ENCODE measurements at regions not wholly inside any gene's neighbourhood (a gene's known extent, or its start where the extent isn't known, plus 50 kb on each side); places are given as distances from the start of the nearest gene placed in this dataset.

GRCh38 chr6:130276507-130276906, 53.8 kb upstream of the SAMD3 start:
- Histone ChIP-seq H3K4me3 (replicated peaks in 1 of 2; ENCODE audit: low read depth in 1 of 2, low read length in 2 of 2) (no peak overlapping the region), H3K4me2 (ENCODE audit: low read length) (no peak overlapping the region), H3K36me3 (ENCODE audit: control insufficient read depth in 1 of 2, insufficient read depth in 2 of 2, low read length in 2 of 2) (no peaks in the 10 kb centered on the region), H3K27ac (ENCODE audit: low read depth, low read length) (no peak overlapping the region), H3K9ac (ENCODE audit: low read length) (no peak overlapping the region), H3K9me3 (ENCODE audit: control insufficient read depth in 1 of 2, insufficient read depth in 1 of 2, low read depth in 1 of 2, low read length in 2 of 2) (peaks cover 4 to 20% of the 10 kb centered on the region in 2 experiments; a peak in 2 of 4 replicates), H3K79me2 (ENCODE audit: insufficient read depth, low read length) (no peaks in the 10 kb centered on the region), H3K9me2 (ENCODE audit: insufficient read depth) (no peaks in the 10 kb centered on the region), H2AFZ (ENCODE audit: low read depth, low read length, poor library complexity, severe bottlenecking) (no peak overlapping the region), H3K27me3 (ENCODE audit: insufficient read depth, low read length) (no peaks in the 10 kb centered on the region), H3K4me1 (ENCODE audit: control insufficient read depth in 1 of 2, insufficient read depth in 2 of 2, low read length in 2 of 2) (no peaks in the 10 kb centered on the region), H4K20me1 (ENCODE audit: insufficient read depth) (no peaks in the 10 kb centered on the region)
- POLR2A ChIA-PET, result no interaction called here
- RAD21 ChIA-PET (ENCODE audit: low non-redundant PET in 1 of 2, low total read pairs in 2 of 2, uncharacterized antibody in 2 of 2, unreplicated experiment in 2 of 2), result no interaction called here
- CTCF ChIA-PET, result no interaction called here
- DNase-seq (ENCODE audit: low read depth, low spot score), result no peak
- TF ChIP-seq REST (IDR thresholded peaks at IDR 0.05; ENCODE audit: low read depth) (no peak), EGR1 (IDR thresholded peaks at IDR 0.05; ENCODE audit: low read depth) (no peak), POLR2A (IDR thresholded peaks at IDR 0.05; ENCODE audit: borderline replicate concordance, extremely low read depth, insufficient read depth, insufficient read length) (no peak), CBX3 (IDR thresholded peaks at IDR 0.05; ENCODE audit: low read depth) (peak; percentile 67; the same call in 1 of the 2 replicates), EZH2phosphoT487 (IDR thresholded peaks at IDR 0.05; ENCODE audit: borderline replicate concordance) (no peak), RAD21 (IDR thresholded peaks at IDR 0.05; ENCODE audit: low read depth) (no peak), JUND (IDR thresholded peaks at IDR 0.05) (no peak)
- ATAC-seq, result no peak
- intact Hi-C loops (cut with micrococcal nuclease), result no loop called here
- BruUV-seq (replicated peaks), result no TSS peak

GRCh38 chr6:130274007-130274406, 51.3 kb upstream of the SAMD3 start:
- intact Hi-C loops (cut with micrococcal nuclease), result no loop called here
- Histone ChIP-seq H3K9me2 (ENCODE audit: insufficient read depth) (no peaks in the 10 kb centered on the region), H2AFZ (ENCODE audit: low read depth, low read length, poor library complexity, severe bottlenecking) (no peak overlapping the region), H3K79me2 (ENCODE audit: insufficient read depth, low read length) (no peaks in the 10 kb centered on the region), H3K9me3 (ENCODE audit: control insufficient read depth in 1 of 2, insufficient read depth in 1 of 2, low read depth in 1 of 2, low read length in 2 of 2) (peaks cover 4 to 20% of the 10 kb centered on the region in 2 experiments; a peak in 2 of 4 replicates), H3K4me2 (ENCODE audit: low read length) (no peak overlapping the region), H3K4me3 (replicated peaks in 1 of 2; ENCODE audit: low read depth in 1 of 2, low read length in 2 of 2) (no peak overlapping the region), H4K20me1 (ENCODE audit: insufficient read depth) (no peaks in the 10 kb centered on the region), H3K27me3 (ENCODE audit: insufficient read depth, low read length) (no peaks in the 10 kb centered on the region), H3K9ac (ENCODE audit: low read length) (no peak overlapping the region), H3K27ac (ENCODE audit: low read depth, low read length) (no peak overlapping the region), H3K4me1 (ENCODE audit: control insufficient read depth in 1 of 2, insufficient read depth in 2 of 2, low read length in 2 of 2) (no peaks in the 10 kb centered on the region), H3K36me3 (ENCODE audit: control insufficient read depth in 1 of 2, insufficient read depth in 2 of 2, low read length in 2 of 2) (no peaks in the 10 kb centered on the region)
- no peak for ATAC-seq
- no peak for TF ChIP-seq FOSL1 (IDR thresholded peaks at IDR 0.05; ENCODE audit: low read depth)
- TF ChIP-seq CBX3 (IDR thresholded peaks at IDR 0.05; ENCODE audit: low read depth), result peak; percentile 25; the same call in 1 of the 2 replicates
- CTCF ChIA-PET, result no interaction called here
- RAD21 ChIA-PET (ENCODE audit: low non-redundant PET in 1 of 2, low total read pairs in 2 of 2, uncharacterized antibody in 2 of 2, unreplicated experiment in 2 of 2), result no interaction called here
- POLR2A ChIA-PET, result no interaction called here
- BruUV-seq (replicated peaks), result no TSS peak
- no peak for DNase-seq (ENCODE audit: low read depth, low spot score)

Data from HCT116 (cell line).